ENCODE measurements at regions not wholly inside any gene's neighbourhood (a gene's known extent, or its start where the extent isn't known, plus 50 kb on each side); places are given as distances from the start of the nearest gene placed in this dataset.

- TF ChIP-seq POLR2A (IDR thresholded peaks at IDR 0.05) (no peak), CTCF (IDR thresholded peaks at IDR 0.05) (no peak)
Observed at GRCh38 chr14:81801921-81802320, 268.3 kb upstream of the SEL1L start.

All from upper lobe of left lung (tissue), 4 donors.